ENCODE measurements at regions not wholly inside any gene's neighbourhood (a gene's known extent, or its start where the extent isn't known, plus 50 kb on each side); places are given as distances from the start of the nearest gene placed in this dataset.

GRCh38 chr10:31263903-31264302, 55.1 kb upstream of the ZEB1 start:
- no peak for DNase-seq (ENCODE audit: low read depth in 3 of 3)

- no peak for DNase-seq (ENCODE audit: low read depth in 3 of 3)
Measured at GRCh38 chr10:31268444-31269303, 50.3 kb upstream of the ZEB1 start.
